ENCODE measurements at regions not wholly inside any gene's neighbourhood (a gene's known extent, or its start where the extent isn't known, plus 50 kb on each side); places are given as distances from the start of the nearest gene placed in this dataset.

GRCh38 chr2:121075006-121075551, 209.9 kb downstream of the TFCP2L1 start:
- DNase-seq (ENCODE audit: low spot score) = no peak
- TF ChIP-seq CTCF (IDR thresholded peaks at IDR 0.05; ENCODE audit: extremely low read depth, missing control alignments) = no peak

GRCh38 chr2:121075641-121076497, 209.1 kb downstream of the TFCP2L1 start:
- no peak for TF ChIP-seq CTCF (IDR thresholded peaks at IDR 0.05; ENCODE audit: extremely low read depth, missing control alignments)
- no peak for DNase-seq (ENCODE audit: low spot score)

- DNase-seq (ENCODE audit: low spot score) = no peak
- no peak for TF ChIP-seq CTCF (IDR thresholded peaks at IDR 0.05; ENCODE audit: extremely low read depth, missing control alignments)
Observed at GRCh38 chr2:121076498-121076820, 208.5 kb downstream of the TFCP2L1 start.

- TF ChIP-seq CTCF (IDR thresholded peaks at IDR 0.05; ENCODE audit: extremely low read depth, missing control alignments) = peak; percentile 96
- peak; percentile 72 for DNase-seq (ENCODE audit: low spot score)
Observed at GRCh38 chr2:121076885-121077549, 208.0 kb downstream of the TFCP2L1 start.

GRCh38 chr2:121078899-121079298, 206.1 kb downstream of the TFCP2L1 start:
- no peak for DNase-seq (ENCODE audit: low spot score)
- TF ChIP-seq CTCF (IDR thresholded peaks at IDR 0.05; ENCODE audit: extremely low read depth, missing control alignments) = no peak

GRCh38 chr2:121080013-121080772, 204.8 kb downstream of the TFCP2L1 start:
- TF ChIP-seq CTCF (IDR thresholded peaks at IDR 0.05; ENCODE audit: extremely low read depth, missing control alignments) = peak; percentile 95
- DNase-seq (ENCODE audit: low spot score) = peak; percentile 72

Measured in GM20000 (cell line).